COLO668 (cell line): ENCODE measurements at regions not wholly inside any gene's neighbourhood (a gene's known extent, or its start where the extent isn't known, plus 50 kb on each side); places are given as distances from the start of the nearest gene placed in this dataset.
A peak's percentile ranks its signal among the peaks of the same experiment; 100 is the strongest.

Experiments used
- DNase-seq: peaks from one replicate; lab custom pipeline; 2025; ENCODE audit not compliant: unreplicated experiment; lab: John Stamatoyannopoulos, UW

DNA sequence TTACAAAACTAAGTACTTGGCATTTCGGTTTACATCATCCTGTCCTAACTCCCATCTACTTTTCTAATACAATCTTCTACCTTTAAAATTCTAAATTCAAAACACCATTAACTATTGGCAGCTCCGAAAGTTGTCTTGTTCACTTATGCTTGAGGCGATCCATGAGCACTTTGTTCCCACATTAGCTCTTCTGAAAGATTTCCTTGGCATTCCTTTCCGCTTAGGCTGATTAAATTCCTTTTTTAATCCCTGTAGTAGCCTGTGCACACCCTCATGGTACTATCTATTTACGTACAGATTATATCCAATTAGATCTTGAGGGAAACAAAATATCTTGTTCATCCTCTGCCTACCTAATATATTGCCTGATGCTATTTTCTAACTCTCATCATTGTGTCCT, 480.7 kb downstream of the PRKD1 start:
- no peak for DNase-seq

DNA sequence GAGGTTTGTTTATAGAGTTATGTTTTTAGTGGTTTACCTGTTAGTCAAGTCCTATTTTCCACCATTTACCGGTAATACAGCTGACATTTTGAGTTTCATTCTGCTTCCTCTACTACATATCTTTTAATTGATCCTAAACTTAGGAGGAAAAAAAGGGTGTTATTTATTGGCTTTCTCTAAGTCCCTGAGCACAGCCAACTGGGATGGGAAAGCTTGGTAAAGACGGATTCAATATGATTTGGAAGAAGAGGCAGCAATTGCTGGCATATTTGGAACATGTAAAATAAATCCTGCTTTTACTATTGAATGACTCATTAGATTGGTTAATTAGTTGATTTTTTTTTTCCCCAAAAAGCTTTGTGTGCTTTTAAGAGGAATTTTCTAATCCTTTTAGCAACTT, 475.7 kb downstream of the PRKD1 start:
- DNase-seq, result no peak

DNA sequence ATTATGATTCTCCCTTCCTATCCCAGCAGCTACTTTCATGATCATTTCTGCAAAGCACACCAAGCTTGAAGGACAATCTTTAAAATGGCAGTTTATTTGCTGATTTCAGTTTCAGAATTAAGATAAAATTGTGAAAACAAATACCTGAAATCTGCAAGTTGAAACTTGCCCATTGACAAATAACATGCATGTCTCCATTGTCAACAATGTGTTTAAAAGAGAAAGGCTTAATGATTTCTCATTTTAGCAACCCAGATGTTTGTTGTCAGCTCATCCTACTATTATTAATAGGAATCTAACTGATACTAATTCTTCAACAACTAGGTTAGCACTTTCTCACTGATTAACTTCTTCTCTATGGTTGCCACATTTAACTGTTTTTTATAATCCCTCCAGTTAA, 474.6 kb downstream of the PRKD1 start:
- DNase-seq, result no peak

DNA sequence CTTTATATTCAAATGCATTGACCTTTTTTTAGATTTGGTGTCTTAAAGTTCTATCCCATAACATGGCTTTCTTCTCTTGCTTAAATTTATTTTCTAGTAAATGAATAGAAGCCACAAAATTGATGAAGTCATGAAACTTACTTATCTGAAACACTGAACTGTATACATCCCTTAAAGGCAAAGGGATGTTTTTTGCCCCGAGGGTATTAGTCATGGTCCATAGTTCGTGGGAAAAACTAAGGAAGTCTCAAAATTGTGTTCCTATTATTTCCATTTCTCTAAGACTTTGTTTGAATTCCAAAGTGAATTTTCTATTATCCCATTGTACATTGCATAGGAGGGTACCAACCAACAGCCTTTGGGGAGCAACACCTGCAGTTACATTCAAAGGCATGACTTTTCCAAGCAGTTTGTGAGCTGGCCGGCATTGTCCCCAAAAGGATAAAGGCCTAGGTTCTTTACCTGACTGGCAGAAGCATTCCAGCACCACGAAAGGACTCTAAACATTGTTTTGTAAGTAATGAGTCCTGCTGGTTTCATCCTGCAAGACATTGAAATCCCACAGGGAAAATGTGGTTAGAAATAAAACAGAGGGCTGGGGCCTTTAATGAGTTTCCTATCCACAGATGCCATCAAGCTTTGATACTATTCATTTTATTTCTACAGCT, 473.5 kb downstream of the PRKD1 start:
- no peak for DNase-seq

DNA sequence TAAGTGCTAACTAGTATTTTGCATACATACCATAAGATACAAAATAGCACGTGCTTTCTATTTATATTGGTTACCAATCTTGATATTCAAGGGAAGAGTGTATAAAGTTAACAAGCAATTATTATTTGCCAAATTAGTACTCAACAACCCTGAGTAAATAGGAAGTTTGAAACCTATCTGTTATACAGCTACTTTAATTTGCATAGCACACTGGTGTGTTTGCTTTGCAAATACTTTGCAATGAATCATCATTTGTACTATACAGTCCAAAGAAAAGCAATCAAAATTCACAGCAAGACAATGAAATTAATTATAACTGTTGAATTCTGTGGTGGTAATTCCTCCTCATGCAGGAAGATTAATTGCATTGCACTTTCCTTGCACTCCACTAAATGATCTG, 469.1 kb downstream of the PRKD1 start:
- DNase-seq, result no peak

DNA sequence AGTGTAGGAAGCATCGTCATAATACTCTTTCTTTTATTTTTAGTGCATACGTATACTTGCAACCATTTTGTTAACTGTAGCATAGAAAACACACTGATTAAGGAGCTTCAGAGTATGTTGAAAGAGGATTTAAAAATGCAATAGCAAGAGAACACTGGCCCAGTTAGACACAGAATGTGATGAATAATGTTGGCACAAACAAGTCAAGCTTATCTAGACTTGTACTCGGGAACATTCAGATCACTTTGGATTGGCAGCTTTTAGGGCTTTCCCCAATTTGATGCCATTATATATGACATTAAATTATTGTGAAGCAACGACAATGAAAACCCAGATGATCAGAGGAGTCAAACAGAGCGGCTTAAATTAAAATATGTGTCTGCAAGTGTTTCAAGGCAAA, 468.1 kb downstream of the PRKD1 start:
- no peak for DNase-seq

DNA sequence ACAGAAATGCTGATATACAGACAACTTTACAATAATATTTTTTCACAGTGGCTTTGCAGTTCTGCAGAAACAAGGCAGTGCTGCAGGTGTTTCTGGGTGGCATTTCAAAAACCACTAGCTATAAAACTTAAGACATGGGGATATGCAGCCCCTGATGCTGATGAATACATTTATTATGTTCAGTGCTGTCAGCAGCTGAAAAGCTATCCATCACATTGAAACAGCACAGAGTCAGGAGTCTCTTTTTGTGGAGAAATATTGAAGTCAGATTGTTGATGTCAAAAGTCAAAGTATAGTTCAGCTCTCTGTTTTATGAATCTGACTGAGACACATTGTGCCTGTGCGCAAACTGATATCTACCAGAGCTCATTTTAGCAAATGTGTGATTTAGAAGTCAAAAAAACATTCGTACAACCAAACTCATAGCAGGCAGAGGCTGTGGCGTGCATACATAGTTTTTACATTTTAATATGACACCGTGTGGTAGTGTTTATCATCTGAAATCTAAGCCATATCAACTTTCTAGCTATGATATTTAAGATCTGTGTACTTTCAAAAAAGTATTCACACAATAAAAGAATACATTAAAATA, 467.6 kb downstream of the PRKD1 start:
- no peak for DNase-seq

DNA sequence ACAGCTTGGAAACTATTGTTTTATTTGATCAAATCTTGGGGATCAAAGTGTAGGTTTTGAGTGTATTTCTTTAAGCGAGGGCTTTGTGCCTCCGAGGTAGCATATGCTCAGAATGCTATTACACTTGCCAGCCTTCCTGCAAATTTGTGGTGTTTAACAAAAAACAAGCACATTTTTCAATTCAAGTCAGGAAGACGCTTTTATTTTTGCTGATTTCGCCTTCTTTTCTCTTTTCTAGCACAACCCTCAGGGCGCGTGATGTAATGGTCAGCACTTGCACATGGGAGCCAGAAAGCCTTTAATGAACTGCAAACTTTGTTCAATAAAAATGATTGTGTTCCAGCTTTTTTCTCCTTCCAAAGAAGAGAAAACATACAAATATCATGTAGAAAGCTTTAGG, 466.5 kb downstream of the PRKD1 start:
- DNase-seq, result no peak

DNA sequence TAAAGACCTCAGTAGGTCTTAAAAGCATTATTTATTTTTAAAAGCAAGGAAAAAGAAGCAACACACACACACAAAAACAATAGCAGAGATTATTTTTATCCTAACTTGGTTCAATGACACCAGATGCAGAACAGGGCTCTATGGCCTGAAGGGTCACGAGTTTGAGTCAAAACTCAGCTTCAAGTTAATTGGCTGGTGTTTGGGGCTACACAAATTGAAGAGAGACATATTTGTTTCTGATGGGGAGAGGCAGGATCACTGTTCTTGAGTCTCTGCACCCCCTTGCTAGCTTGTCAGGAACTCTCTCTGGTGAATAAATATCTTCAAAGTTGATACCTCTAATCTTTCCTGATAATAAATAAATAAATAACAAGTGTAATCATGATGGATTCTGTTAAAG, 466.1 kb downstream of the PRKD1 start:
- DNase-seq, result no peak

DNA sequence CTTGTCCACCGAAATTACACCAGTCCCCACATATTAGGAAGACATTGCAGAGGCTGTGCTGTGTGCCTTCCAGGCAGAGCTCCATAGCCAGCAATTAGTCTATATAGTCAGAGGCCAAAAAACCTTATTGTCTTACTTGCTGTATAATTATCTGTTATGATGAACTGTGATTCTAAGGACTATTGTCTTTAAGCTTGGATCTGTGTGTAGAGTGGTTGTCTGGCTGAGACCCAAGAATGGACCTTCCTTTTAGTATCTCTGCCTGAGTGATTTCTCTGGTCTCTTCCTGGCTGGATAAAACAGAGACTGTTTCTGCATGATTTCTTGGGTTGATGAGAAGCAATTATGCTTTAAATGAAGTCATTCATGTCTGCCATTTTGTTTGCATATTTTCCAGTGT, 465.3 kb downstream of the PRKD1 start:
- no peak for DNase-seq

DNA sequence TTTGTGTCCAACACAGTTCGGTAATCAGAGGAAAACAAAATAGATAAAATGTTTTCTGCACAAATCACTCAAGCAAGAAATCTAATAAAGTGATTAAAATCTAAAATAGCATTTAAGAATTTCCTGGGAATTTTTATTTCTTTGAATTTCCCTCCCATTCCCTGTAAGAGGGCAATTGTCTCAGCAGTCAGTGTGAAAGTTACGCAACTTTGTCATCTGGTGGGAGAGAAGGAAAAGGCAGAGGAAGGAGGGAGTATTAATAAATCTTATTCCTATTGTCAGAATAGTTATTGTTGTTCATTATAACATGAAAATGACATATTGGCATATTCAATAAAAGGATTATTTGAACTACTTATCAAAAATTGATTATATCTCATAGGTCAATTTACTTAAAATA, 464.9 kb downstream of the PRKD1 start:
- DNase-seq, result no peak

DNA sequence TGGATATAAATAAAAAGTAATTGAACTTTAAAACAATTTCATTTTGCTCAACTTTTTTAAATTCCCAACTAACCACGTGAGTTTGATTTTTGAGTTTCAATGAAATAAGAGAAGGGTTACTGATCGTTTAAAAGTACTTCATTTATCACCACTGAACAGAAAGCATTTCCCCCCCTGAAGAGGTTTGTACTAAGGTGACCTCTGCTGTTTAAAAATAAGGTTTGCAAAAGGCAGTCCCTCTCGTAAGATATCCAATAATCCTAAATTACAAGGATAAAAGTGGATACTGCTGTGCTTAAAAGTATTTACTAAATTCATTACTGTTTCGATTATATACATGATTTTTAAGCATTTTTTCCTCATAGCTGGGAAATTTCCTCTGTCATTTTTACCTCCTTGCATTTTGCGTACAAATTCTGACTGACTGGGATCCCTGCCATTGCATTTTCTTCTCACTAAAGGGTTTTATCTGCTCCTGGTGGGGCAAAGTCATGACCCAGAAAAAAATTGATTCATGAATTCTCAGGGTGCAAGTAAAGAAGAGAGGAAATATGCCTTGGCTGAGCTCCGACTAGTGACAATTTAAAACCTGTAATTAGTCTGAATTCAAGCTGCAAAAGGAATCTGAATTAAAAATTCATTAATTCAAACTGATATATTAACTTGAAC, 463.8 kb downstream of the PRKD1 start:
- no peak for DNase-seq

DNA sequence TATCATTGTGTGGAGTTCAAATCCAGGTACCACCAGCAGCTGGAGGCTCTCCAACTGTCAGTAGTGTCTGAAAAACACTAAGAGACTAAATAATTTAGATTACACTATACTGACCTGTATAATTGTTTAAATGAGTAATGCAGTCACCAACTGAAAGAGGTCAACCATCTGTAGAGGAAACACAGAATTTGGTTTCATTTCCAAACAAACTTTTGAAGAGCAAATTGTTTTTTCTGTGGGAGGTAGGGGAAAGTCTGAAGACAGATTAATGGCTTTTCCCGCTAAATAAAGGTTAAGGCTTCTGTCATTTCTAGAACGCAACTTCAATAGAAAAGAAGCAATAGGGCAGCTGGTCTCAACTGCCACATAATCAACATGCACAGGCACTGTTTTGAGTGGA, 462.6 kb downstream of the PRKD1 start:
- DNase-seq, result no peak

DNA sequence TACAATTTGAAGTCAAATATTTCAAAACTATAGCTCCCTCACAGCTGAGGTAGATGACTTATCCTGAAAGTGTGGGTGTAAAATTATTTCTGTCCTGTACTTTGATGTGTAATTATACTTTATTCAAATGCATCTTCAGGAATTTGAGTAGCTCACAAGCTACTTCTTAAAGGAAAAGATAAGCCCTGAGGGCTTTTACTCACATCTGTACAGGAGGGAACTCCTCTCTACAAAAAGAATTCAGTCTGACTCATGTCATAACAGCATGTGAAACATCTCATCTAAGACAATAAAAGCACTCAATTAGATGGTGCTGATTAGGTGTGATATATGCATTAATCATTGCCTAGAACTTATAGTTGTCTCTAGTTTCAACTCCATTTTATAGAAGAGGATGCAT, 452.0 kb downstream of the PRKD1 start:
- DNase-seq, result no peak

DNA sequence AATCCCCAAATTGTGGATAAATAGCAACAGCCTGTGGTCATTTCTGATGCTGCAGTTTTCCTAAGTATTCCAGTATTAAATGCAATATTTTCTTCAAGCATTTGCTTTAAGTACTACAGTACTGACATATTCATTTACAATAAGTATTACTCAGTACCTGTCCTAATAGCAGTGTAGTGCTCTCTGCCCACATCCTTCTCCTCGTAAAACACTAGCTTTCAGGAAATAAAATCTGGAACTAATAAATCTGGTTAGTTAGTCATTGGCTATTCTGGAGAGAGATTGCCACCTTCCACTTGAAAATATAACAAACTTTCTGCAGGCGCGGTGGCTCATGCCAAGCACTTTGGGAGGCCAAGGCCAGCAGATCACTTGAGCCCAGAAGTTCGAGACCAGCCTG, 441.5 kb downstream of the PRKD1 start:
- DNase-seq, result no peak

DNA sequence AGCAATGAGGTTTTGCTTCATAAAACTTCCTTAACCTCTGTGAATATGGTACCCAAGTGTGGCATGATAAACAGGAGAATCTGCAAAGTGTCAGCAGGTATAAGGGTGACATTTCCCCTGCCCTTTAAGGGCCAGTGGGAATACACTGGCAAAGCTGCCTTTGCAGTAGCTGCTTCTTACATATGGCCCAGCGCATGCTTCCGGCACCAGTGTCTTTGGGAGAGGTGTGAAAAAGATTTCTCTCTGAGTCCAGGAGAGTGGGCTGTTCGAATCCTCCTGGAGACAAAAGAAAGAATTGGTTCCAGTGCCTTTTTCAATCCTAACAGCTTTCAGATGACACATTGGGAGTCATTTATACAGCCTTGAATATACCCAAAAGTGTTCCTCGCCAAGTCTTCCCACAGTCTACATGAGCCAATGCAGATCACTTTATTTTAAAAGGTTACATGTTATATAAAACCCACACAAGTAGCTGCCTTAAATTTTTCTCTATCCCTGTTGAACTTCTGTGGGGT, 437.7 kb downstream of the PRKD1 start:
- no peak for DNase-seq

DNA sequence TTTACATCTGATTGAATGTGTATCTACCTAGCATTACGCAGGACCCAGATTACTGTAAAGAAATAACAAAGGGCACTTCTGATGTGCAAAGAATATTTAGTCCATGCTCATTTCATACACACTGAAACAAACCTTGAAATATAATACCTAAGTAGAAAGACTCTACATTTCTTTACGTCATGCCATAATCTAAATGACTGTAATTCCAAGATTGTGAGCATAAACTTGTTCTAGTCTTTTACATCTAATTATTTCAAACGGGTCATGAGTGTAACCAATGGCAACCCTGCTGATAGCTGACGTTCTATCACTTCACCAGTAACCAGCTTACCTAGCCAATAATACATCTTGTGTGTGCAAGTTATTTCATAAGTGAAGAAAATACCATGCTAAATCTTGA, 433.8 kb downstream of the PRKD1 start:
- DNase-seq, result no peak

DNA sequence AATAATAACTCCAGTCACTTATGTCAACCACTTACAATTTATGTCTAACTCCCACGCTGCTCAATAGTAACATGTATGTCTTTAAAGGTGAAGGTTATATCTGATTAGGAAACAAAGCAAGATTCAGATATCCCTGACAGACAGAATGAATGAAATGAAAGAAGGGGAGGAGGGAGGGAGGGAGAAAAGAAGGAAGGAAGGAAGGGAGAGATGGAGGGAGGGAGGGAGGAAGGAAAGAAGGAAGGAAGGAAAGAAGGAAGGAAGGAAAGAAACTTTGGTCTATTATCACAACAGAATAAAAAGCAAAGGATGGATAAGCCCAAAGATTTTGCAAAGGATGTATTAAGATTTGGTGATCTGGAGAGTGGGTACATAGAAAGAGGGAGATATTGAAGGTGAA, 433.3 kb downstream of the PRKD1 start:
- DNase-seq, result no peak

DNA sequence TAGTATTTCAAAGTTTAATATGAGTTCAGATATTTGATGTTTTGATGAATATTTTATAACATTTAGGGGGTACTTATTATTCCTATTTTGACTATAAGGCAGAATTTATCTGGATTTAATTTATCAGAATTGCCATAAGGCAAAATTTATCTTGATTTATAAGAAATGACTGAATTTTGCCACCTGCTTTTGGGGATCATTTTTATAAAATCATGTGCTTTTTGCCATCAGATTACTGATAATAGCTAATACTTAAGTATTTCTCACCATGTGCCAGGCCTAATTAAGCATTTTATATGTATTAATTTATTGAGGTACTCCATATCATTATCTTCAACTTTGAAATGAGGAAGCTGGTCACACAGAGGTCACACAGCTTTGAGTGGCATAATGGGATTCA, 423.7 kb downstream of the PRKD1 start:
- DNase-seq, result no peak

DNA sequence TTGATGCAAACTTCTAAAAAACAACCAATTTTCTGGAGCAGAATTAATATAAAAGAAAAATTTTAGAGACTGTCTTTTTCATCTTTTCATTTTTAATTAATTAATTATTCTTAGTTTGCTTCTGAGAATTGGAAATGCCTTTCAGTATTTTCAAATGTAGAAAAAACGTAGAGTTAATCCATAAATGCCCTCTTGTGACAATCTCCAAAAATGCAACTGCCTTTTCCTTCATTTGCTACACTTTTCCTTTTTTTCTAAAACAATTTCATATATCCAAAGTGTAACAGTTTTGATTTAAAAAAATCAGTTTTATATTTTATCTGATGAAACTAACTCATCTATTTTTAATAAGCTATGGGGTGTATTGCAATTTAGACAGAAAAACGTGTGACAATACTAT, 409.3 kb downstream of the PRKD1 start:
- no peak for DNase-seq

DNA sequence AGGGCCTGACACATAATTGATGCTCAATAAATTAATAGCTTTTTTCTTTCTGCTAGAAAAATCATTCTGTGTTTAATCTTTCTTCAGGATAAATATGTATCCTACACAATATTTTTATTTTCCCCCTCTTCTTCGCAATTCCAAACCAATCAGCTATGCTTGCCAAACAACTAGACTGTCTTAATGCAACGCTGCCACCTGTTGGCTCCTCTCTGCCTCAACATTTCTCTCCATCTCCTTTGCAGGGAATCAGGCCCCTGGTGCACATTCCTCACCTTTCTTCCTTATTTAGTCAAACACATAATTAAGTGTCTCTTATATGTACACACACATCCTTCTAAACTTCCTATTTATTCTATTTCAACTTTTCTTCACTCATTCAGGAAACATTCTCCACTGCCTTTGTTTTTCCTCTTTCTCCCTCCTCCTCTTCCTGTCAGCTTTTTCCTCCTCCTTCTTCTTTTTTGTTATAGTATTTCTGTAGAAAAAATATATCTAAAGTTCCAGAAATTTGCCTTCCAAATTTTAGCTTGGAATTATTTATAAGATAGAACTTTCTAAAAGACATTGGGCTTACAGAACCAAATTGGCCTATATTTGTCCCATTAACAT, 406.0 kb downstream of the PRKD1 start:
- peak; percentile 52 for DNase-seq
